NK-92 treated with Interleukin-12 subunit alpha and Interleukin-12 subunit beta, amount 100 ng/mL, for 24 hours (cell line): ENCODE measurements at regions not wholly inside any gene's neighbourhood (a gene's known extent, or its start where the extent isn't known, plus 50 kb on each side); places are given as distances from the start of the nearest gene placed in this dataset.

ENCODE experiments used
- DNase-seq: peaks from one replicate; lab custom pipeline; 2025; lab: John Stamatoyannopoulos, UW

DNA sequence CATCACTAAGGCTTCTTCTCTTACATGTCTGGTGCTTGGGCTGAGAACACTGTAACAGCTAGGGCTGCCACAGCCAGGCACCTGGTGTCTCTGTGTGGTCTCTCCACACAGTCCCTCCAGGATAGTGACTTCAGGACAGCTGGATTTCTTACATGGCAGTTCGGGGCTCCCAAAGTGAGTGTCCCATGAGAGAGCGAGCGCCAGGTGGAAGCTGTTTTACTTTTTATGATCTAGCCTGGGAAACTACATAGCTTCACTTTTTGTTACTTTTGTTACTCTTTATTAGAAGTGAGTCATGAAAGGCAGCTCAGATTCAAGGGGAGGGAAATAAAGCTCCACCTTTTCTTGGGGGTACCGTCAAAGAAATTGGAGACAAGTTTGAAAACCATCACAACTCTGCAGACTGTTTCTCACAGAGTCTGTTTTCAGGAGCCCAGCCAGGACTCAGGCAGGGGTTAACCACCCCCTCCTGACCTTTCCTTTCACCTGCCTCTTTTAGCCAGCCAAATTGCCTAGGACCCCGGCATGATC lies 373.0 kb downstream of the MID1IP1 start:
- DNase-seq, result no peak

DNA sequence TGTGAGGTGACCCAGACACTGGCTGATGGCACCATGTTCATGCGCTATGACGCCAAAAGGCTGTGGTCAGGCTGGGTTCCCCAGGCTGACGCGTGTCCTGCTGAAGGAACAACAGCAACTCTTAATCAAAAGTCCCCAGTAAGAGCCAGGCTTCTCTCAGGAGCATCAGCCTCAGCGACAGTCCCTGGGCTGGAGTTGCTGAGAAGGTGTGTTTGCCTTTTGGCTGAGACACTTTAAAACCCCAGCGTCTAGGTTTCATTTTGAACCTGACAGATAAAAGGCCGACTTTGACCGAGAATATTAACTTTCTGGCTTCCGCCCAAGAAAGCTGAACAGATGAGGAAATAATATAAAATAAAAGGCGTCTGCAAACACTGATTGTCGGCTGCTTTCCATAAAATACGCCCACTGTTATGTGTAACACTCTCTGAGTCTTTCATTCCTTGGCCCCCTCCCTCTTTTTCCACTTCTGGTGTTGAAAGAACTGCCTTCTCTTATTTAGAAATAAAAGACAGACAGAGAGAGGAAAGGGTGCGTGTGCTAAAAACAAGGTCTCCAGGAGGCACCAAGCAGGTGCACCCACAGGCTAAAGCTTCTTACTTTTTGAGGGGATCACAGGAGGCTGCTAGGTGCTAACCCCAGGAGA lies 373.6 kb downstream of the MID1IP1 start:
- peak; percentile 1 for DNase-seq

DNA sequence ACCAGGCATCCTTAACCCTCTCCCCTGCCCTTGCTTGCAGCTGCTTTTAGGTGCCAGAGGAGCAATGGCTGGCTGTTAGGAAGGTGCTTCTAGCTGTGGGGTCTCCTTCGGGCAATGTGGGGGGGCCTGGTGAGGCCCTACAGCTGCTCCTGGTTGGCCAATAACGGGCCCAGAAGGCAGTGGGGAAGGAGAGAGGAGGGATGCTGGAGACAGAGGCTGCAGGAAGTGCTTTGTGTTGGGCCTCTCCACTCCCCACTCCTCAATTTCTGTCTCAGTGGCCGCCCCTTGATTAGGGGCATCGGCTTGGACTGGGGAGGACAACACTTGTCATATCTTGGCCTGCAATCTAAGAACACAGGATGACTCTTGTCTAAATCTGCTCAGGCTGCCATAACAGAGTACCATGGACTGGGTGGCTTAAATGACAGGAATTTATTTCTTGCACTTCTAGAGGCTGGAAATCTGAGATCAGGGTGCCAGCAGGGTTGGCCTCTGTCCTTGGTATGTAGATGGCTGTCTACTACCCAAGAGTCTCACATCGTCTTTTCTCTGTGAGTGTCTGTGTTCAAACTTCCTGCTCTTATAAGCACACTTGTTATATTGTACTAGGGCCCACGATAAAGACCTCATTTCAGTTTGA lies 374.3 kb downstream of the MID1IP1 start:
- DNase-seq, result no peak

DNA sequence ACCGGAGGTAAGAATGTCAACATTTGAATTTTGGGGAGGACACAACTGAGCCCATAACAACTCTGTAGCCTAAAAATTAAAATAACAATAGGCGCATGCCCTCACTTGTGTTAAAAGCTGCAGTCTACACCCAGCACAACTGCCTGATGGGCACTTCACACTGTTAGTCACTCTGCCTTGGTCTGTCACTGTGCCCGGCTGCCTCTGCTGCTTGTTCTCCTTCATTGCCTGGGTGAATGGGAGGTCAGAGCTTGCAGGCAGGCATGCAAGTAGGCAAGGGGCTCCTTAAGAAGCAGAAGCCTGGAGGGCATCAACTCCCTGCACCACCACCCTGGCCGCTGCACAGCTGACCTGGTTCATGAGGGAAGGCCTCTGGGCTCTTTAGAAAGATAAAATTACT lies 374.8 kb downstream of the MID1IP1 start:
- no peak for DNase-seq

DNA sequence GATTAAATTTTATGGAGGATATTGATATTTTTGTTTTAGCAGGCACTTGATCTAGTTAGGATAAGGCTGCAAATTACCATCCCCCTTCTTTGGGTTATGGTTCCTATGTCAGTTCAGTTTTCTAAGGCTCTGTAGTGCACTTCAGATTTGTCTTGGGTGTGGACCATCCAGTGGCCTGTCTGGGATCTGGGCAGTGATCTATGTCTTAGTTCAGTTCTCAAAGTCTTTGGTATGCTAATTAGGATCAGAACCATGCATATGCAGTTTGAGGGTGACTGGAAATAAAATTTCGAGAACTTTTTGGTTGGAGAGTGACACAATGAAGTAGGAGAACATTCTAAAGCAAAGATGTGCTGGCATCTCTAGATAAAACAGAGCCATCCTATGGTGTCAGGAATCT lies 388.2 kb downstream of the MID1IP1 start:
- no peak for DNase-seq

DNA sequence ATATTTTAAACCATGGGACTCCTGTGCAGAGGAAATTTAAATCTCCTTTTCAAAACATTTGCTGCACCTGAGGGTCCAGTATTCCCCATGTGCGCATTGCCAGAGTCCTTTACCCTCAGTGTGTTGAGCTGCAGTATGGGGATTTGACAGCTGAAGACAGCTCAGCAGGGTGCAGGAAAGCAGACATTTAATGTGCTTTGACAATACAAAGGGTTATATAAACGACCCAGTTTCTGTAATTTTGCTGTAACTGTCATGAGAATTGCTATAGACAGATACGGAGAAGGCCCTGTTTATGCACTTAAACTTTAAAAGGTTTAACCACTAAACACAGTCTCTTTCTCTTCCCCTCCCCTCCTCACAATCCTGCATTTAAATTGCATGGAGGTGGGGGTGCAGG lies 393.4 kb downstream of the MID1IP1 start:
- no peak for DNase-seq

DNA sequence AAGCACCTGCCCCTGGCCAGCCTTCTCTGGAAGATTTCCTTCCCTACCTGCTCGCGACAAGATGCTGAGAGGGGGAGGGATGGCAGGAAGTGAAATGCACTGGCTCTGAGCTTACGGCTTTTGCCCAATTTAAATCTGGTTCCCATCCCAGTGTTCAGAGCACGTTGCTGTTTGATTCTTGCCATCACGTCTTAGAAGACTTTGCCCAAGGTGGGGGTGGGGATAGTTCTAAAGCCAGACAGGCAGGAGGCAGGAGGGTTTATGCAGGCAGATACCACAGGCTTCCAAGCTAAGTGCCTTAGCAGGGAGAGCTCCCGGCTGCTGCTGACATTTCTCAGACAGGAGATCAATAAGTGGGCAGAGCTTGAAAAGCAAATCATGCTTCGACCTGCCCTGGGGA lies 393.9 kb downstream of the MID1IP1 start:
- no peak for DNase-seq

DNA sequence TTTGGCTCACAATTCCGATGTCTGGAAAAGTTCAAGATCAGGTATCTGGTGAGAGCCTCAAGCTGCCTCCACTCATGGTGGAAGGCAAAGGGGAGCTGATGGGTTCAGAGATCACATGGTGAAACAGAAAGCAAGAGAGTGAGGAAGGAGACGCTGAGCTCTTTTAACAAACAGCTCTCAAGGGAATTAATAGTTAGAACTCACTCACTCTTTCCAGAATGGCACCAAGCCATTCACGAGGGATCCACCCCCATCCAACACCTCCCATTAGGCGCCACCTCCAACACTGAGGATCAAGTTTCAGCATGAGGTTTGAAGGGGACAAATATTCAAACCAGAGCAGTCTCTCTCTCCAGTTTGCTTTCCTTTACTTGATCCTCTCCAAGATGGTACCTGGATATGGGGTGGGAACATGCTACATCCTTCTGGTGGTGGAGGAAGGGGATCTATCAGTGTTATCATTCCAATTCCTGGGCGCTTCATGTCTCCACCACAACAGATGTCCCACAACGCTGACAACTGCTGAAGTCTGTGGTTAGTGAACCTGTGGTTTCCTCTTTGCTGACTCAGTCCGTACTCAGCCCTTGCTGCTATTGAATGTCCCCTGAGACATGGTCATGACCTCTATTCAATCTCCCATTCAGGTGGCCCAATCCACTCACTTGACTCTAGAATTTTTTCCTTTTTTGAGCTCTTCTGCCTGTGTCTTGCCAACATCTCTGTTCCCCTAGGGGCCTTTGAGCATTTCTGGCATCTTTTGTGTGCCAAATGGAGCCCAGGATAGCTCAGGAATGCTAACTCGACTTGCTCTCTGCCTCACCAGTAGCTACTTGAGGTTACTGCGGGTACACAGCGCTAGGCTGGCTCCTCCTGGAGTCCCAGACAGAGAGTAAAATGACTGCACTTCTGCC lies 395.2 kb downstream of the MID1IP1 start:
- peak; percentile 40 for DNase-seq

DNA sequence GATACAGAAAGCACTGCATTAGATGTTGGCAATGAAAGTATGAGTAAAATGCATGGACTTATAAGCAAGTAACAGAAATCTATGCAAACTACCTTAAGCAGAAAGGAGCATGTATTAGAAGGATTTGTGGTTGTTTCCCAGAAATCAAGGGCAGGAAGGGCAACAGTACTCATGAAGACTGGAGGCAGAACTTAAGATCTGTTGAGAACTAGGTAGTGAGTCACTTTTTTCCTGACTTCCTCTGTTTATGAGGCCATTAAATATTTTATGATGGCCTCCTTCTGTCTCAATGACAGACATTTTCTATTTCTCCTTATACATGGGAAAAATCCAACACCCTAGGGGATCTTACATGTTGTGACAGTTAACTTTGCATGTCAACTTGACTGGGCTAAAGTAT lies 398.2 kb downstream of the MID1IP1 start:
- DNase-seq, result no peak

DNA sequence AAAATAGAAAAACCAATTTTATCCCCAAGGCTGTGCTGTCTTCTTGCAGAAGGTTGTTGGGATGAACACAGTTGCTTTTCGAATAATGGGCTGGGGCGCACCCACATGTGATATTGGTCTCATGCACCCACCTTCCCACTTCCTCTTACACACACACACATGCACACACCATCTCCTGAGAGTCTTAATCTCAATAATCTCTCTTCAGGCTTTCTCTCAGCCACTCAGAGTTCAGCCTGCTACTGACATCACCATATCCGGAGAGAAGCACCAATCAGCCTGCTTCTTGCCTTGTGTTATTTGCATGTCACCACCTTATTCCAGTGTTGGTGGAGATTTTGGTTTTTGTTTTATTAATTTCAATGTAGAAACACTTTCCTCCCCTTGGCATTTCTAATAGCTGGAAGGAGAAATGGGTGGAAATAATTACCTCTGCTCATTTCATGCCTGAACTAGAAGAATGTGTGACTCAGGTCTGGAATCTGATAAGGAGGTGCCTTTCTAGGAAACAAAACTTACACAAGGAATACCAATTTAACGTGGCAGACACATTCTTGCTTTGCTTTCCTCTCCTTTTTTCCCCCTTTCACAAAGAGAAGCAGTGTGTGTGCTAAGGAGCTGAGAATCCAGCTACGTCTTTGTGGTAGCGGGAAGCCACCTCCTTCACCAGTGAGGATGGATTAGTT lies 400.2 kb downstream of the MID1IP1 start:
- DNase-seq, result no peak

DNA sequence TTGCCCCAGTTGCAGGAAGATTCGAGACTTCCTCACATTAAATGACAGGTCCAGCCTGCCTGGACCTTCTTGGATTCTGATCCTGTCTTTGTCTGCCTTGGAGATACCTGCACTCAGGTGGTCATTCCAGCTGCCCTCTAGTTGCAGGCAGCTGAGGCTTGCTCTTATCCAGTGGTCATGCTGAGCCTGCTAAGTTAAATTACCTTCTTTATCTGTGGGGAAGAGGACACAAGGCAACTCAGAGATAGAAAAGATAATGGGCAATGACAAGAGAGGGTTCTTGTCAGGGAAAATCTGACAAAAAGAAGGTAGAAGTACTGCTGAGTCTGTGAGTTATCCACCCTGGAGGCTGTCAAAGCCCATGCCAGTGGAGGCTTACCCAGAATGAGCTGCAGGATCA lies 401.4 kb downstream of the MID1IP1 start:
- DNase-seq, result no peak

DNA sequence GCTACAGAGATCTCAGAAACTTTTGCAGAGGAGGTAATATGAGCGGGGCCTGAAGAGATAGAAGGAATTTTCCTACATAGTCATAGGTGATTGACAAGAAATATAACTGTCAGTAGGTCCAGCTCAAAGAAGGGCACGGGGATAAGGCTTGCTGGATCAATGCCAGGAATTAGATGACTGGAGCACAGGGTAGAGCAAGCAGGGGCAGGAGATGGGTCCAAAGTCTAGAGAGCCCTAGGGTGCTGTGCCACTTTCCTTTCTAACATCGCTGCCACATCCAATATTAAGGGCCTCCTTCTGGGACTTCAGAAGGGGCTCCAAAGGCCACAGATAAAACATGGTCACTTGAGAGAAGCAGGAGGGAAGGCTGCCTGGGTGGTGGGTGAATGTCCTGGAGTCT lies 402.2 kb downstream of the MID1IP1 start:
- DNase-seq, result no peak

DNA sequence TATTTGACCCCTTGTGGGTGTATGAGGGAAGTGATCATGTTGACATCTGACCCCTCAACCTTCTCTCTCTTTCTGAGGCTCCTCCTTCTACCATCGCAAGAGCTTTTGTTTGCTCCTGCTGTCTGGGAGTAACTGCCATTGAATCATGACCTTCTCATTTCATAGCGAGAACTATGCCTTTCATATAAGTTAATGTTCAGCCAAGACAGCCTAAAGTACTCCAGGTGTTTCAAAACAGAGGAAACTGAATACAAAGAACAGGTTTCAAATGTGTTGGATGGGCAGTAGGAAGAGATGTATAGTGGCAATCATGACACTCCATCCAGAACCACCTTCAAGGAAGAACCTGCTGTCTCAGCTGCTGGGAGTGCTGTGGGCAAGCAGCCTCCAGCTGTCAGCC lies 403.1 kb downstream of the MID1IP1 start:
- no peak for DNase-seq

DNA sequence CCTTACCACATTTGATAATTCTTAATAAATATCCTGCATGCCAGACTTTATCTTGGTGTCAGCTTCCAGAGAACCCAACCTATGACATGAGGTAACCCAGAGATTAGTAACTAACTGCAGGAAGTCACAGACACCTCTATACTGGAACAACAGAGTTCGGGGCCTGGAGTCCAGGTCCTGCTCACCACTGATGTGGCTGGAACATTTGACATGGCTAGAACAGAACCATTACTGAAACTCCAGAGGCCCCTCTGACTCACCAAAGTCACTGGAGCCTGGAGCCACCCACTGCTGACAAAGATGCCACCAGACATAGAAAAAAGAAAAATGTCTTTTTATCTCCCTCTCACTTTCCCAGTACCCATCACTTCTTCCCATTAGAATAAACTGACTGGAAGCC lies 403.7 kb downstream of the MID1IP1 start:
- no peak for DNase-seq

DNA sequence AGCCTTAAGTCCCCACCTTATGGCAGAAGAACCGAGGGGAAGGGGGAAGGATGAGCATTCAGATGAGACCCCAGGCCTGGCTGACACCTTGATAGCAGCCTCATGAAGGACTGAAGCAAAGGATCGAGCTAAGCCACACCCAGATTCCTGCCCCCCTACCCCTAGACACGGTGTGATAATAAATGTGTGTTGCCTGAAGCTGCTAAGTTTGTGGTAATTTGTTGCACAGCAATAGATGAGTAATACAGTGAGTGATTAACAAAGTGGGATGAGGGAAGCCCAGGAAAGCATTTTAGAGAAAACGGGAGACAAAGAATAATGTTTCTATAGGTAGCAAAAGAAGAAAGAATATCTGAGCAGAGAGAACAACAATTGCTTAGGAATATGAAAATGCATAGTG lies 404.2 kb downstream of the MID1IP1 start:
- DNase-seq, result no peak

DNA sequence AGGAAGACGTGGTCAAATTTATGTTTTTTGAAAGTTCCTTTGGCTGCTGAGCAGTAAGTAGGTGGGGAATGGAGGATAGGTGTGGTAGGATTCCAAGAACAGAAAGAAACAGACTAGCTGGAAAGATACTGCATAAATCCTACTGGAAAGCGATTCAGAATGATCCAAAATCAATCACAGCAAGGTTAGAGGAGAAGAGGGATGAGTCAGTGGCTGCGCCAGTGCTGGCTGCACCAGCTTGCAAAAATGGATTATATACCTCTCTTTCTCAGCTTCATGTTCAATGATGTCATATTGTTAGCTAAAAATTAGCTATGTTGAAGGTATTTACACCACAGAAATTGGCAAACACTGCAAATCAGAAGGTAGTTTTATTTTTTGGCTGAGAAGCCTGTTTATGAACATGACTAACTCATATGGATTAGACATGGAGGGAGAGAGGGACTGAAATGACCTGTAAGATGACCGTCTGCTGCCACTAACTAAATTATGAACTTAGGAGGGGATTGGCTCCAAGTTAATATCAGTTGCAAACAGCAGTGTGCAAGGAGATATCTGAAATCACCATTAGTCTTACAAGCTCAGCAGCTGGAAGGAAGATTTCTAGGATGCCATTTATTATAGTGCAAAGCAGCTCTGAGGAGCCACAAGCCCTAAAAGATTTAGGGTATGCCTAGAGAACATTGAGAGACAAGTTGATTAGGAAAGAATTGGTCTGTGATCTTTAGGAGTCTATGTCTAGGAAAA lies 405.3 kb downstream of the MID1IP1 start:
- no peak for DNase-seq

DNA sequence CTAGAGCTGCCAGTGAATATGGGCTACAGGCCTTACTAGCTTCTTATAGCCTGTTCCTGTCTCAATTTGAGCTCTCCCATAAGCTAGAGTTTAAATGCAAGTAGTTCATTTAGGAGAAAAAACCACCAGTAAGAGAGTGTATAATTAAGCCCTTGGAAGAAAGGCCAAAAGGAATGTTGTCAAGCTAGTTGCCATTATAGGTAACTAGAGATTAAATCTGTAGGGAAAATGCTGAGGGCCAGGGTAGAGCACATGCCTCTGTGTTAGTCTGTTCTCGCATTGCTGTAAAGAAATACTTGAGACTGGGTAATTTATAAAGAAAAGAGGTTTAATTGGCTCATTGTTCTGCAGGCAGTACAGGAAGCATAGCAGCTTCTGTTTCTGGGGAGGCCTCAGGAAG lies 410.2 kb downstream of the MID1IP1 start:
- DNase-seq, result no peak

DNA sequence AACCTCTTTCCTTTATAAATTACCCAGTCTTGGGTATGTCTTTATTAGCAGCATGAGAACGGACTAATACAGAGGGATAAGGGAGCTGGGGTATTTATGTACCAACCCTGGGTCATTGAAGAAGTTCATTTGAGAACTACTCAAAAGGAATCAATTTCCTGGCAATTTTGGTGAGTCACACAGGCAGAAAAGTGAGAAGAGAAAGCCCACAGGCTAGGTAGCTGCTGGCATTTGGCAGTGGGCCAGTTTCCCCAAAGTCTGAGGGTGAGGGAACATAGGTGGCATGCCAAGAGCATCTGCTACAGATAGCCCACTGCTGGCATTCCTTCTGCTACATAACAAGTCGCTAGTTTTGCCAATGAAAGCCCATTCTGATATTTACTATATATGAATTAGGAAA lies 411.2 kb downstream of the MID1IP1 start:
- no peak for DNase-seq

DNA sequence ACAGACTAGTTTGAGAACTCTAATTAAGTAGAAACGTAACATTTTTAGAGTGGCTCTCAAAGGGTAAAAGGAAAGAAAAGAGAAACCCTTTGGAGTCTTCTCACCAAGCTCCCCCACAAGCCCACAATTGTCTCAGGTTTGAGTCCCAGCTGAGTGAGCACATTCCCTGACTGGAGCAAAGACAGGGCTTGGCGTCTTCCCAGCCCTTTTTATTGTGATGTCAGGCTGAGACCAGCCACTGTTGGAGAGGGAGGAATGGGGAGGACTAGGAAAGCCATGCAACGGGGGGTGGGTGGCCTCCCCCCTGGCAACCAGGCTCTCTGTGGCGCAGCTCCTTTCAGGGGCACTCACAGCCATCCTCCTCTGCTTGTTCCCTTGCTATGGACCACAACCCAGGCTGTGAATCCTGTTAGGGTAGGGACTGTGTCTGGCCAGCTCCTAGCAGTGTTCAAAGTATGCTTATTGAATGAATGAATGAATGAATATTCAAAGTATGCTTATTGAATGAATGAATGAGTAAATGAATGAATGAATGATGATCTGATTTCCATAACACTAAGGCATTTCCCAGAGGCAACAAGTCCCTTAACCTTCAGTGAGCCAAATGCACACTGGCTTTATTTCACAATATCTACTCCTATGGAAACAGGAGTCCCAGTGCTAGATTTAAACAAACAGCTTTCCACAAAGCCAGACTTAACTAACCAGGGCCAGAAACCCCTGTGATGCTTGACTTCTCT lies 413.3 kb downstream of the MID1IP1 start:
- no peak for DNase-seq

DNA sequence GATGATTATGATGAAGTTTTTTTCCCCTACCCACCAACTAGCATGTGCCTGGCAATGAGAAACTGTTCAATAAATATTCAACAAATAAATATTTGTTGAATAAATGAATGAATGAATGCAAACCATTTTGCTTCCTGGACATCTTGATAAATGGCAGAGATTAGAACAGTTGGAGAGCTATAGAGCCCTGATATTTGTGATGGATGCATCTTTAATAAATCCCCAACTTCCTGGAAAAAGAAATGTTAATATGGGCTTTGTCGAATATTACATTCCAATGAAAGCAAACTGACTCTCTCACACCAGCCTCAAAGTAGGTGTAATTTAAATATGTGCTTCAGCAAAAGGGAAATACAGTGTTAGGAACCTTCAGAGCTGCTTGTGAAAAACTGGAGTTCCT lies 419.7 kb downstream of the MID1IP1 start:
- no peak for DNase-seq
